Tibial nerve (tissue), 4 donors: ENCODE measurements at regions not wholly inside any gene's neighbourhood (a gene's known extent, or its start where the extent isn't known, plus 50 kb on each side); places are given as distances from the start of the nearest gene placed in this dataset.

Source experiments
- CTCF ChIP-seq, 5 experiments: fragments of 200-600 bp in 3 of 5; fragments of 450-650 bp in 2 of 5; sonication (generic) in 3 of 5; IDR thresholded peaks; one replicate each; pipeline ENCODE4 v1.5.1; 2016 to 2019; ENCODE audit warnings: antibody characterized with exemption in 5 of 5, mild to moderate bottlenecking in 3 of 5, moderate library complexity in 2 of 5
- EP300 ChIP-seq, 2 donors: sonication (generic); formaldehyde crosslinking; IDR thresholded peaks; one replicate each; pipeline ENCODE4 v1.6.1; 2017; ENCODE audit warnings: antibody characterized with exemption in 2 of 2, mild to moderate bottlenecking in 1 of 2

DNA sequence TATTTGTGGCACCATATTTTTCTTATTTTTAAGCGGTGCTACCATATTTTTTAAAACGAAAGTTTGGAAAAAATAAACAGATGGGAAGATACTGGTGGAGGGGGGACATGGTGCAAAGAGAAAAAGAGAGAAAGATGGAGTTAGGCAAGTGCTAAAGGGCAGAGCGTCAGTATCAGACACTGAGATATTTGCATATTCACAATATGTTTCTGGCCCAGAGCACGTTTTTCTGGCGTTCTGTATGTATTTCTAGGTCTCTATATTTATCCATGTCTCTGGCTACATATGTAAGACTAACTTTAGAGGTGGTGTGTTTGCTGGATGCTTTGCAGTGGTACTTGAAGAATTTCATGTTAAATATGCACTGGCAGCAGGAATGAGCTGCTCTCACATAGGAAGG is 414.0 kb downstream of the TLE4 start:
- TF ChIP-seq CTCF (IDR thresholded peaks at IDR 0.05) (no peak), EP300 (IDR thresholded peaks at IDR 0.05) (no peak)
